NCI-H146 treated with DMSO at 0.1 percent for 48 hours (cell line): ENCODE measurements at regions not wholly inside any gene's neighbourhood (a gene's known extent, or its start where the extent isn't known, plus 50 kb on each side); places are given as distances from the start of the nearest gene placed in this dataset.
"Not testable (repeated sequence)": the region's sequence is repeated elsewhere in the genome, so short reads cannot be mapped to it uniquely, and the experiment has no call there.

ENCODE experiments used
- DNase-seq: peaks from one replicate; lab custom pipeline; 2025; ENCODE audit not compliant: unreplicated experiment; lab: John Stamatoyannopoulos, UW

DNA sequence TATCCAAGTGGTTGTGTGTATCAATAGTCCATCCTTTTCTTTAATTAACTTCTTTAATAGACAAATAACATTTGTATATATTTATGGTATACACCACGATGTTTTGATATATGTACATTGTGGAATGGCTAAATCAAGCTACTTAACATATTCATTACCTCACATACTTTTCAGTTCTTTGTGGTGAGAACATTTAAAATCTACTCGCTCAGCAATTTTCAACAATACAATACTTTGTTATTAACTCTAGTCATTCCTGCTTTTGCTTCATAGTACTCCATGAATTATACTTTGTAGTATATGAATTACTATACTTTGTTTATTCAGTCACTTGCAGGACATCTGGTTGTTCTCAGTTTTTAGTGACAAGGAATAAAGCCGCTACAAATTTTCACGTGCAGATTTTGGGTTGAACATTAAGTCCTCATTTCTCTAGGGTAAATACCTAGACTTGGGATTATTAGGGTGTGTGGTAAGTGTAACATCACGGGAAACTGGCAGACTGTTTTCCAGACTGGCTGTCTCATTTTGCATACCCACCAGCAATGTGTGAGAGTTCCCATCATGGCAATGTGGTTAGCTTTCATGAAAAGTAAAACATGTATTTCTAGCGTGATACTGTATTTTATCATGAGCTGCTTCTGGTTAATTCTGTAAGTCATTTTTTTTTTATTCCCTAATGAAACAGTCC lies 354.4 kb upstream of the WWC1 start:
- no peak for DNase-seq

DNA sequence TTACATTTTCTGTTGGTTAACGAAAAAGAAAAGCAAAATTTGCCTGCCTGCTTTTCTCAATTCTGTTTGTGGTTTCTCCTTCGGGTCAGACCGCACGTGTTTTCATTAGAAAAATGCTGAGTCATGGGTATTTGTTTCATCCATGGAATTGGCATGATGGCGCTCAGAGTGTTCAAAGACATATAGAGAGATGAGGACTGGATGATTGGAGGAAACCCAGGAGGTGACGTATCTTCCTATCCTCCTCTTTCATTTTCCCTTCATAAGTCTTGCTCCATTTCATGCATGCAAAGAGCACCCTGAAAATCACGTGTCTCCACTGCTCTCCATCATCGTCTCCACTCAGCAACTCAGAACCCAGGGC lies 353.8 kb upstream of the WWC1 start:
- DNase-seq = no peak

DNA sequence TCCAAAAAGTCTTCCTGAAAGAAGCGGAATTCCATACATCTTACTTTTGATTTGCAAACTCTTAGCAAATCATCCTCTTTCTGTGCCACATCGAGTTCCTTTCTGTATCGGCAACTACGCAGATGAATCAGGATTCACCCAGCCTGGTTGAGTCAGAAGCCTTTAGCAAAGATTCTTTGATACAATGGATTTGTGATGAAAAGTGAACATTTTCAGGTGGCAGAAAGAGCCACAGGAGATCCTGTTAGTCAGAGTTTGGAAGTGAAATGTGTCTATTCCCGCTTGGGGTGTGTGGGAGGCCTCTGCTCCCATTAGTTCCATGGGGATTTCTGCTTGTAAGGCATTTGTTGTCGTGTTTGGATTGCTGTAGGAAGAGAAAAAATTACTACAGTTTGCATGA lies 351.8 kb upstream of the WWC1 start:
- DNase-seq = no peak

DNA sequence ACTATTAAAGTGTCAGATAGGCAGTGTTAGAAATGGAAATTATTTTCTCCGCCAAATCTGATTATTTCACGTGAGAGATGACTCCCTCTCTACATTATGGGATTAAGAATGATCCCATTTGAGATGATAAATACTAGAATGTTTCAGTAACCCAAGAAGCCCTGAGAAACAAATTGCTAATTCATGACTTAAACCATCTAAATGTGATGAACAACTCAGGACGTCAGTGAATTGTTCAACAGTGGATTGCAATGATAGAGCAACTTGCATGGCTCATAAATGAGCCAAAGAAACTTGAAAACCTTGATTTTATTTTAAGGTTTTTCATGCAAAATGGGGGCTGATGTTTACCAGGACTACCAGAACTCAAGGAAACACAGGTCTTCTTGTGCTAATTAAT lies 350.5 kb upstream of the WWC1 start:
- no peak for DNase-seq

DNA sequence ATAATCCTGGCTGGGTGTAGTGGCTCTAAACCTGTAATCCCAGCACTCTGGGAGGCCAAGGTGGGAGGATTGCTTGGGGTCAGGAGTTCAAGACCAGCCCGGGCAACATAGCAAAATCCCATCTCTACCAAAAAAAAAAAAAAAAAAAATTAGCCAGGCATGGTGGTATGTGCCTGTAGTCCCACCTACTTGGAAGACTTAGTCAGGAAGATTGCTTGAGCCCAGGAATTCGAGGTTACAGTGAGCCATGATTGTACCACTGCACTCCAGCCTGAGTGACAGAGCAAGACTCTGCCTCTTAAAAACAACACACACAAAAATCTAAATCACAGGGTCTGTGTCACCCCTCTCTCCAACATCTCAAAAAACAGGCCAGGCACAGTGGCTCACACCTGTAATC lies 349.9 kb upstream of the WWC1 start:
- not testable (repeated sequence) for DNase-seq

DNA sequence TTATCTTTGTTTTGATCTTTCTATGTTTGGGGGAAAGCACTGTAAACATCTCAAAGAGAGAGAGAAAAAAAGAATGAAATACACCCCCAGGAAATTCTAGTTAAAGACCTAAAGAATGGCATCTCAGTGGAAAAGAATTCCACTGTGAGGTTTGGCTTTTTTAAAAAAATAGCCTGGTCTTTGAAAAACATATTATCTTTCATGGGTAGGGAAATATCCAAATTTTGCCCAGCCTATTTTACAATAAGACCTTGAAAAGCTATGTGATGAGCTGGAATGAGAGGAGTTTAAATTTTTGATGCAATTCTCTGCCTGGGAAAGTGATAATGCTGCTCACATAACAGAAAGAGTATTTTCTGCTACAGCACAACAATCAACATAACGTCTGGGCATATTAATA lies 348.1 kb upstream of the WWC1 start:
- DNase-seq = no peak

DNA sequence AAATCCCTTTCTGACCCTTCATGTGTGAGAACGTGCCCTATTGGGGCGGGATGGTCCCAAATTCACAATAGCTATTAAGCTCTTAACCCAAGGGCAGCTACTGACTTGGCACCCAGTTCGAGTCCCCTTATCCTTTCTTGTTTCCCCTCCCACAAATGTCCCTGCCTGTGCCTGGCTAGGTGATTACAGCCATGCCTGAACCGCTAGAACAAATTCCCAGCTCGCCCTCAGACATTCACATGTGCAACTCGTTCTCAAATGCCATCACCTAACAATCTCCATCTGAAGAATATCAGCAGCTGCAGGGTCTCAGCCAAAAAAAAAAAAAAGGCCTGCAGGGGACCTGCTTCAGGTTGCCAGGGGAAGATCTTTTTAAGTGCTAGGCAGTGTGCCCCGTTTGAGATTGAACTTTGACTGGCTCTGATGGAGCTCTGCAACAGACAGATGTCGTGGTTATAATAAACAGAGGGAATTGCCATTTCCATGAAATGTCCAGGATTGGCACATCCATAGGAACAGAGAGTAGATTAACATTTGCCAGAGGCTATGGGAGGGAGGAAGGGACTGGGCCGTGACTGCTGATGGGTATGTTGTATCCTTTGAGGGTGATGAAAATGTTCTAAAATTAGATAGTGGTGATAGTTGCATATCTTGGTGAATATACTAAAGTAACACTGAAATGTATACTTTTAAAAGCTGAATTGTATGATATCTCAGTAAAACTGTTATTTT lies 347.2 kb upstream of the WWC1 start:
- DNase-seq = no peak

DNA sequence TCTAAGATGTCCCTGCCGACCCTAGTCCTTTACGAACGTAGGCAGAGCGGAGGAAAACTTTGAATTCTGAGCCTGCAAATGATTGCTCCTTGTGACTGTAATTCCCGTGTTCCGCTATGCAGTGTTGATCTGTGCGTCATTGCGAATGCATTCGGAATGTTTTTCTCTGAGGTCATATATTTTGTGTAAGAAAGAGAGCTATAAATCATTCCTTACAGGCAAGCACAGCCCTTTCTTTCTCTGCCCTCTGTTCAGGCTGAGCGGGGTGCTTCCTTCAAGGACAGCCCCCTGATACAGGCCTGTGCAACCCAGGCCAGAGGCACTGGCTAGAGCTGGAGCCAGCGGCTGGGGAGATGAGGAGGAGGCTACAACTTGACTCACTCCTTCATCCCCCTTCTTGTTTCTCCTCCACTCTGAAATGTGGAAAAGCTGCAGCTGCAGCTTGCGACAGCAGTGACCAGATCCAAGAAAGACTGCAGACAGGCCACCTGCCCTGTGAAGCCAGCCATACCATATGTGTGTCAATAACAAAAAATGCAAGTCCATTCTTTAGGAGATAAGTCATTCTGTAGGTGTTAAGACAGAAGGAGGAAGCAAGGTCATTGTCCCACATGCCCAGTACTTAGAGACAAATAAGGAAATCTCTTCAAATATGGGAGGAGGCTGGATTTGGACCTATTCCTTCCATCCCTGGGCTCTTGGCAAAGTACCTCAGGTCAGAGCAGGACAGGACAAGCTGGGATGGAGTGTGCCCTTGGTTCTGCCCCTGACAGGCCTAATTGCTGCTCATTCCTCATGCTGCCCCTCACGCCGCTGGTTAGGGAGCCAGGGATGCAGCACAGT lies 345.7 kb upstream of the WWC1 start:
- no peak for DNase-seq

DNA sequence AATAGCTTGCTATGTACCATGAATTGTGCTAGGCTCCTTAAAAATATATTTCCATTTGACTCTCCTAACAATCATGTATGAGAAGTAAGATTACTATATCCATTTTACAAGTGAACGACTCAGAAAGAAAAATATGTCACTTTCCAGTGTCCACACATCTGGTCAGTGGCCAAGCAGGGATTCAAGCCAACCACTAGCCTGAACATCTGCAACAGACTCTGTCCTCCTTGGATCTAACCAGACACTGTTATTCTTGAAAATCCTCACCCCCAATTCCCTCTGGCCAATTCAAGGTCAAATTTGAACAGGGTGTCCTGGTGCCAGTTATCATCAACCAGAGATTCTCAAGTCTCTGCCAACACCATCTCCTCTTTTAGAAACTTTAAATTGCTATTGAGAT lies 344.1 kb upstream of the WWC1 start:
- no peak for DNase-seq

DNA sequence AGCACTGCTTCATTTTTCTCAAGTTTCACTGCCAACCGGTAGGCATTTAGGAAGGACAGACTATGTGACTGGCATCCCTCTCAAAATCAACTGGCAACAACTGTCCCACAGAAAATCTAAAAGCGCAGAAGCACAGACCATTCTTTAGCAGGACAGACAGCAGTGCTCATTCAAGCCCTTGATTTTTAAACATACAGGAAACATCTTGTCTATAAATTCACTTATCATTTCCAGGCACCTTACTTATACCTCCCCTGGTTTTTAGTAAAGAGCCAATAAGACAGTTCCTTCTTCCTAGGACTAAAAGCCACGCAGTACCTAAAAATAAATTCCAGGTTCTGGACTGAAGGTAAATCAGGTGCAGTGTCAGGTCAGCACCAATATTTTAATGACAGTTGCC lies 343.2 kb upstream of the WWC1 start:
- DNase-seq = no peak

DNA sequence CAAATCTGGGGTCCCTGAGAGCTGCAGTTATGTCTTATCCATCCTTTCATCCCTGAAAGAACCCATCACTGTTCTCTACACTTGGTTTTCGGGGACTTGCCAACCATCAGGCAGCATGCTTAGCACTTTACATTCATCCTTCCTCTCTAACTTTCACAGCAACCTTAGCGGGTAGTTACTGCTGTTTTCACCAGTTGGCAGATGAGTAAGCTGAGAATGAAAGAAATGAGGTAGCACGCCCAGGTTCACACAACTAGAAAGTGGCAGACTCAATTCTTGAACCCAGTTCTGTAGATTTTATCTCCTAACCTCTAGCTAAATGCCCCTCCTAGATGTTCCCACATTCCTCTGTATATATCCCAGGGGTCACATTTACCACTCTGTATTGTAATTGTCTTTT lies 342.0 kb upstream of the WWC1 start:
- DNase-seq = no peak

DNA sequence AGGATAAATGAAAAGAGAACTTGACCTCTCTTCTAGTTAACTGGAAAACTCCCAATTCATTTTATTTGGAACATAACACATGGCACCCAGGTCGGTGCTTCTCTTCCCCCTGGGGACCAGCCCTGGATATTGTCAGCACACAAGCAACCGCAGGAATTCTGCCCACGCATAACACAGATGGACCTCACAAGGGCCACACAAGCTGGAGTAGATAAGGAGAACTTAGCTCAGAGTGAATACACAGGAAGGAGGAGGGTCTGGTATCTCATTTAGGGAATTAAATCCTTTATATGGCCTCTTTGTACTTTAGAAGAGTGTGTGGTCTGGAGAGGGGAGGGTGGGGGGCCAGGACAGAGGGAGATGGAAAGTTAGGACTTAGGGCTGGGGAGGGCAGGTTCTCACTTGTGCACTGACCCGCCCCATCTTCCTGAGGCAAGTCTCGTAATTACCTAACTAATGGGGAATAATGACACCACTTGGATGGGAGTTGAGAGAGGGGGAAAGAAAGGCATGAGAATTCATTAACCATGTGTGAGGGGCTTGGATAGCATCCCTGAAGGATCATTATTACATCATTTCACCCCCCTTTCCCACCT lies 341.2 kb upstream of the WWC1 start:
- no peak for DNase-seq

DNA sequence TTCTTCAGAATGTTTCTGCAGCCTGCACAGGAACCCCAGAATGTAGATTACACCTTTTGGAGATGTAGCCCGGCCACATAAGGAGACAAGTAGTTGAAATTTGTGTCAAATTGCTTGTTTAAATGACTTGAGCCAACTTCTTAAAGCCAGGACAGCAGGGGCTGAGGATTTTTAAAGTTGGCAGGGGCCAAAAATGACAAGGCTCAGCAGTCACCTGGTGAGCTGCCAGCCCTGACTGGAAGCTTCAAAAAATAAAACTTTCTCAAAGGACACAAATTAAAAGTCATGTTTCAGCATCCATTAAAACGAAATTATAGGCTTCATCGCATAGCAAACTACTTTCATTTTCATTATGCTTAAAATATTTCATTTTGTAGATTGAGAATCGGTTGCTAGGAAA lies 340.3 kb upstream of the WWC1 start:
- no peak for DNase-seq

DNA sequence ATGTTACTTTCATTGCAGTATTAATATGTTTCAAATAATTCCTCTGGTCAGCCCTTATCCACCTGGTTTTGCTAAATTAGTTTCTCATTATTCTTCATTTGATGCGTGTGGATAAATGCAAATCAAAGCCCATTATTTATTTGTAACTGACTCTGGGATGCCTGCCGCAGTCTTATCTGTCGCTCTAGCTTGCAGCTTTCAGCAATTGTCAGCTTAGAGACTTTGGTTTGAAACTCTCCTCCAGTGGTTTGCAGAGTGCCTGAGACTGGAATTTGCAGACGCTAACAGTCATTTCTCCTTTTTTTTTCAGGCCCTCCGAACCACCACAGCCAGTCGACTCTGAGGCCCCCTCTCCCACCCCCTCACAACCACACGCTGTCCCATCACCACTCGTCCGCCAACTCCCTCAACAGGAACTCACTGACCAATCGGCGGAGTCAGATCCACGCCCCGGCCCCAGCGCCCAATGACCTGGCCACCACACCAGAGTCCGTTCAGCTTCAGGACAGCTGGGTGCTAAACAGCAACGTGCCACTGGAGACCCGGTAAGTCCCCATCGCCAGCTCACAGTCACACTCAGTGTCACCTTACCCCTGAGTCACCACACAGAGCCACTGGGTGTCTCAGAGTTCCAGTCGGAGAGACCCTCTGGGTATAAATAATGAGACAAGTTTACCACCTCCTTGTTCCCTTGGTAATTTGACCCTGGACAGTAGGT lies 339.0 kb upstream of the WWC1 start:
- no peak for DNase-seq

DNA sequence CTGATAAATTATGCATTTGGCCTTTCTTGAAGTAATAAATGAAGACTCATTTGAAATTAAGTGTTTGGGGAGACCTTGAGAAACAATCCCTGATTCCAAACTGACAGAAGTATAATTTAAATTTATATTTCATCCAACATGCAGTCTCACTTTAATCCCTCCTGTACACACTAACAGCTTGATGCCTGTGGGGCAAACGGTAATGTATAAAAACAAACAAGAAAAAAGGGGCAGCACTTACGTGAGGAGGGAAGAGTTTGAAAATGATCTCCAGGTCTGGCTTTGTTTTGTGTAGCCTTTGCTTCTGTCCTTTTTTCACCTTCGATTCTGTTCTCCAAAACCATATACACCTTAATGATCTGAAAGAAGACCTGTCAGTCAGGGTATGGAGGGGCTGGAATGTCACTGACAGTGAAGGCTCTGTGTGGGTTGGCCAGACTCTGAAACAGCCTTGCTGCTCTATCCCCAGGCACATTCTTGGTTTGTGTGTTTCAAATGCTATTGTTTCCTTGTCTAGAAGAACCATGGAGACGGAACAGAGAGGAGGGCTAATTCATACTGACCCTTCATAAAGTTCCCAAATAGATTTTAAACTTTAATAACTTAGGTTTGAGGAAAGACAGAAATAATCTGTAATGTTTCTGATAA lies 338.2 kb upstream of the WWC1 start:
- no peak for DNase-seq

DNA sequence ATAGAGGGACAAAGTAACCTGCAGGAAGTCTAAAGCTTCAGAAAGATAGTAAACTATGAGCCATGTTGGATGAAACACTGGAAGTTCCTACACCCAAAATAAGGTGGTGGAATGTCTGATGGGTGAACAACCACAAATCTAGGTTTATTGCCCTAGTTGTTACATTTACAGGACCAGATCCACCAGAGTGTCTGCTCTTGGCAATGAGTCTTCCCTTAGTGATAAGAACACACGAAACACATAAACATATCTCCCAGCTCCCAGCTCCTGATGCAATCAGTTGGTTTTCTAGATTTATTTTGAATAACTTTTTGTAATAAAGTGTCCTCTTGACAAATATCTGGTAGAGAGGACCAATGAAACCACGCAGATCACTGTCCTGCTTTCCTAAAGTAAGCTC lies 329.7 kb upstream of the WWC1 start:
- DNase-seq = no peak

DNA sequence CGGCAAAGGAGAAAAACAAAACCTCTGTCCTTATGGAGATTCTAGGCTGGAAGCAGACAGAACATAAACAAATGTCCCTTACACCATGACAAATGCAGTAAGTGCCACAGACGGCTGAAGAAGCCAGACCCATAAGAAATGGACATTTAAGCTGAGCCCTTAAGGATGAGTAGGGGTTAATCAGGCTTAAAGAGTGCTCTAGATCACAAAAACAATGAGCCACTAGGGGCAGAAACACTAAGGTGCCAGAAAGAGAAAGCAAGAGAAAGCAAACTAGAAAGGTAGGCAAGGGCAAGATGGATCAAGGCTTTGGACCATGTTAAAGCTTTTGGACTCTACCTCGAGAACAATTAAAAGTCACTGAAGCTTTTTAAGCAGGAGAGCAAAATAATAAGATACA lies 326.9 kb upstream of the WWC1 start:
- DNase-seq = no peak

DNA sequence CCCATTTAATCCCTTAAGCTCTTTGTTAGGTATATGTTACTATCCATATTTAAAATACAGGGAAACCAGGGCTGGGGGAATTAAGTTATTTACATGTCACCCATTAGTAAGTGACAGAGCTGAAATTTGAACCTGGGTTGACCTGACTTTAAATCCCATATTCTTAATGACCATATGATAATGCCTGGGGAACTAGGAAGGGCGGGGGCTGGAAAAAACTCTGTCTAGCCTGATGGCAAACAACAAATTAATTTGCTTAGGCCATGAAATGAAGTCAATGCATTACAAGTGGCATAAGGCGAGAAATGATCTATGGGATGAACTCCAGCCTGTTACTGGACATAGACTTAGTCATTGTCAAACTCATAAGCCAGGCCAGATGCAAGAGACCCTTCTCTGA lies 325.7 kb upstream of the WWC1 start:
- no peak for DNase-seq

DNA sequence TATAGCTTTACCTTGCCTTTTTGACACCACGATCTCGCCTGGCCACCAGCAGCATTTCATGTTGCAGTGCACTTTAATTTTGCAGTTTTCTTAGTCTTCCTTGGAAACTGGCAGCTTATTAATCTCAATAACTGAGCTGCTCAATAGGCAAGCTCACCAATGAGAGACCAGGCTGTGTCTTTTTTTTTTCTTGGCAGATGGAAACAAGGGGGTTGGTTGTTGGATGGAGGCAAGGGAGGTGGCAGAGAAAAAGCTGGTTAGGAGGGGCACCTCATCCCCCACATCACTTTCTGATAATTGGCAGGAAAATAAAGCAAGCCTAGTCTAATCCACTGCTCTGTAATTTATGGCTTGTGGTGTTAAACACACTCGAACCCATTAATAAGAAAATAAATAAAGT lies 324.5 kb upstream of the WWC1 start:
- DNase-seq = no peak

DNA sequence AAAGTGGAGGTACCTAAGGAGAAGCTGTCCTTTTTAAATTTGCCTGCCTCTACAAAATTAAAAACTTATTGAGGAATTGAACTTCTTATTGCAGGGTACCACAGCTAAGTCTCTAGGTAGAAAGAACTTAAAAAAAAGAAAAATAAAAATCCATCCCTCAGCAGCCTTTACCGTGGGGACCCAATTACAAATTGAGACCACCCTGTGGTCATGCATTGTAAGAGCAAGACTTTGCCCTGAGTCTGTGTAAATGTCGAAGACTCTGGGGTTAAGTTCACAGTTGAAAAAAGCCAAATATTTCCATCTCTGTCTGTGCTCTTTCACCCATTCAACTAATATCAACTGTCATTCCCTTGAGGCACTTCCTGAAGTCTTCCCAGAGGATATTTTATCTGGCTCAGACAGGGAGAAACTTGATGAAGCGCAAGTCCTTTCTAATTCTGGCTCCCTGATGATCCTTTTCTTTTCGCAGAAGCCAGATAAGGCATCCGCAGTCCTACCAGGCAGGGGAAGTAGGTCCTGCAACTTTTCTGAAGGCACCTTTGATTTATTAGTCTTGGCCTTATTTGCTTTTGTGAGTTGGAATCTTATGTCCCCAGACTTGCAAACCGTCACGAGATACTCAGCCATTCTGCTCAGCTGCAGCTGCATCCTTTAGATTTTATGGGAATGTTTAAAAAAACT lies 323.8 kb upstream of the WWC1 start:
- DNase-seq = no peak
